SU-DHL-6 (cell line): ENCODE measurements at regions not wholly inside any gene's neighbourhood (a gene's known extent, or its start where the extent isn't known, plus 50 kb on each side); places are given as distances from the start of the nearest gene placed in this dataset.

Source experiments
- EZH2phosphoT487 ChIP-seq: fragments of 200-600 bp; sonication (generic), shearing (Covaris generic); conservative IDR thresholded peaks from 2 replicates; pipeline ENCODE4 v1.6.1; 2018; ENCODE audit warnings: mild to moderate bottlenecking, antibody characterized with exemption, low read length, moderate library complexity, mixed read lengths
- TF ChIP-seq, protein P1 (sequence below): fragments of 200-600 bp; sonication (generic); IDR thresholded peaks from one replicate; pipeline ENCODE4 v1.5.1; 2017; ENCODE audit warnings: antibody characterized with exemption, mild to moderate bottlenecking, low read length, moderate library complexity; ENCODE audit not compliant: insufficient read depth, poor library complexity, severe bottlenecking

DNA sequence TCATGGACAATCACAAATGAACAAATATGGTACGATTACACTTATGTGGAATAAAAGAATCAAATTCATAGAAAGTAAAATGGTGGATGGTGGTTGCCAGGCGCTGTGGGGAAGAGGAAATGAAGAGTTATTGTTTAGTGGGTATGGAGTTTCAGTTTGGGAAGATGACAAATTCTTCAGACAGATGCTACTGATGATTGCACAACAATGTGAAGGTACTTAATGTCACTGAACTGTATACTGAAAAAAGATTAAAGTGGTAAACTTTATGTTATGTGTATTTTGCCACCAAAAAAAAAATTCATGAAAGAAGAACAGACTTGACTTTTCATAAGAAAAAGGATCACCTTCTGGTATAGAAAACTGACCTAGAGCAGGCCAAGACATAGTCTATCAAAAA is 745.6 kb upstream of the CXADR start:
- TF ChIP-seq, protein P1, sequence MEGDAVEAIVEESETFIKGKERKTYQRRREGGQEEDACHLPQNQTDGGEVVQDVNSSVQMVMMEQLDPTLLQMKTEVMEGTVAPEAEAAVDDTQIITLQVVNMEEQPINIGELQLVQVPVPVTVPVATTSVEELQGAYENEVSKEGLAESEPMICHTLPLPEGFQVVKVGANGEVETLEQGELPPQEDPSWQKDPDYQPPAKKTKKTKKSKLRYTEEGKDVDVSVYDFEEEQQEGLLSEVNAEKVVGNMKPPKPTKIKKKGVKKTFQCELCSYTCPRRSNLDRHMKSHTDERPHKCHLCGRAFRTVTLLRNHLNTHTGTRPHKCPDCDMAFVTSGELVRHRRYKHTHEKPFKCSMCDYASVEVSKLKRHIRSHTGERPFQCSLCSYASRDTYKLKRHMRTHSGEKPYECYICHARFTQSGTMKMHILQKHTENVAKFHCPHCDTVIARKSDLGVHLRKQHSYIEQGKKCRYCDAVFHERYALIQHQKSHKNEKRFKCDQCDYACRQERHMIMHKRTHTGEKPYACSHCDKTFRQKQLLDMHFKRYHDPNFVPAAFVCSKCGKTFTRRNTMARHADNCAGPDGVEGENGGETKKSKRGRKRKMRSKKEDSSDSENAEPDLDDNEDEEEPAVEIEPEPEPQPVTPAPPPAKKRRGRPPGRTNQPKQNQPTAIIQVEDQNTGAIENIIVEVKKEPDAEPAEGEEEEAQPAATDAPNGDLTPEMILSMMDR, result no peak
- no peak for TF ChIP-seq EZH2phosphoT487
